UCSD-AML1 (cell line): ENCODE measurements at regions not wholly inside any gene's neighbourhood (a gene's known extent, or its start where the extent isn't known, plus 50 kb on each side); places are given as distances from the start of the nearest gene placed in this dataset.

Experiments used
- DNase-seq: peaks from one replicate; lab custom pipeline; 2025; ENCODE audit not compliant: unreplicated experiment; lab: John Stamatoyannopoulos, UW

- no peak for DNase-seq
Observed at GRCh38 chr2:19609266-19609665, 250.8 kb upstream of the OSR1 start.

GRCh38 chr2:19607931-19608771, 249.7 kb upstream of the OSR1 start:
- DNase-seq: no peak

GRCh38 chr2:19607400-19607799, 249.0 kb upstream of the OSR1 start:
- no peak for DNase-seq

- DNase-seq: no peak
Observed at GRCh38 chr2:19600982-19601381, 242.6 kb upstream of the OSR1 start.

GRCh38 chr2:19600506-19600905, 242.1 kb upstream of the OSR1 start:
- DNase-seq: no peak

GRCh38 chr2:19598971-19599370, 240.5 kb upstream of the OSR1 start:
- no peak for DNase-seq

GRCh38 chr2:19592197-19592596, 233.8 kb upstream of the OSR1 start:
- DNase-seq: no peak

GRCh38 chr2:19589791-19590190, 231.4 kb upstream of the OSR1 start:
- DNase-seq: no peak

- no peak for DNase-seq
Observed at GRCh38 chr2:19580830-19581229, 222.4 kb upstream of the OSR1 start.

- no peak for DNase-seq
Observed at GRCh38 chr2:19580264-19580663, 221.8 kb upstream of the OSR1 start.

- DNase-seq: no peak
Observed at GRCh38 chr2:19579461-19579860, 221.0 kb upstream of the OSR1 start.

- no peak for DNase-seq
Observed at GRCh38 chr2:19577723-19578122, 219.3 kb upstream of the OSR1 start.

GRCh38 chr2:19576411-19576810, 218.0 kb upstream of the OSR1 start:
- no peak for DNase-seq

- DNase-seq: no peak
Observed at GRCh38 chr2:19575641-19576040, 217.2 kb upstream of the OSR1 start.

- DNase-seq: no peak
Observed at GRCh38 chr2:19574778-19575260, 216.4 kb upstream of the OSR1 start.

GRCh38 chr2:19573784-19574183, 215.4 kb upstream of the OSR1 start:
- no peak for DNase-seq

- no peak for DNase-seq
Observed at GRCh38 chr2:19571773-19572172, 213.3 kb upstream of the OSR1 start.

GRCh38 chr2:19569300-19569791, 210.9 kb upstream of the OSR1 start:
- no peak for DNase-seq

- no peak for DNase-seq
Observed at GRCh38 chr2:19568809-19569208, 210.4 kb upstream of the OSR1 start.

- DNase-seq: no peak
Observed at GRCh38 chr2:19560785-19561184, 202.4 kb upstream of the OSR1 start.

GRCh38 chr2:19559596-19560240, 201.3 kb upstream of the OSR1 start:
- DNase-seq: no peak

GRCh38 chr2:19556648-19557047, 198.2 kb upstream of the OSR1 start:
- no peak for DNase-seq
